Tibial nerve (tissue), 4 donors: ENCODE measurements at regions not wholly inside any gene's neighbourhood (a gene's known extent, or its start where the extent isn't known, plus 50 kb on each side); places are given as distances from the start of the nearest gene placed in this dataset.

Experiments used
- EP300 ChIP-seq, 2 donors: sonication (generic); formaldehyde crosslinking; IDR thresholded peaks; one replicate each; pipeline ENCODE4 v1.6.1; 2017; ENCODE audit warnings: antibody characterized with exemption in 2 of 2, mild to moderate bottlenecking in 1 of 2
- POLR2A ChIP-seq, 2 donors: fragments of 450-650 bp; IDR thresholded peaks; one replicate each; pipeline ENCODE4 v1.6.1; 2017; ENCODE audit warnings: antibody characterized with exemption in 2 of 2, mild to moderate bottlenecking in 2 of 2, moderate library complexity in 2 of 2
- TF ChIP-seq, protein P1 (sequence below), 5 experiments: fragments of 200-600 bp in 3 of 5; fragments of 450-650 bp in 2 of 5; sonication (generic) in 3 of 5; IDR thresholded peaks; one replicate each; pipeline ENCODE4 v1.5.1; 2016 to 2019; ENCODE audit warnings: antibody characterized with exemption in 5 of 5, mild to moderate bottlenecking in 3 of 5, moderate library complexity in 2 of 5

- TF ChIP-seq, protein P1, sequence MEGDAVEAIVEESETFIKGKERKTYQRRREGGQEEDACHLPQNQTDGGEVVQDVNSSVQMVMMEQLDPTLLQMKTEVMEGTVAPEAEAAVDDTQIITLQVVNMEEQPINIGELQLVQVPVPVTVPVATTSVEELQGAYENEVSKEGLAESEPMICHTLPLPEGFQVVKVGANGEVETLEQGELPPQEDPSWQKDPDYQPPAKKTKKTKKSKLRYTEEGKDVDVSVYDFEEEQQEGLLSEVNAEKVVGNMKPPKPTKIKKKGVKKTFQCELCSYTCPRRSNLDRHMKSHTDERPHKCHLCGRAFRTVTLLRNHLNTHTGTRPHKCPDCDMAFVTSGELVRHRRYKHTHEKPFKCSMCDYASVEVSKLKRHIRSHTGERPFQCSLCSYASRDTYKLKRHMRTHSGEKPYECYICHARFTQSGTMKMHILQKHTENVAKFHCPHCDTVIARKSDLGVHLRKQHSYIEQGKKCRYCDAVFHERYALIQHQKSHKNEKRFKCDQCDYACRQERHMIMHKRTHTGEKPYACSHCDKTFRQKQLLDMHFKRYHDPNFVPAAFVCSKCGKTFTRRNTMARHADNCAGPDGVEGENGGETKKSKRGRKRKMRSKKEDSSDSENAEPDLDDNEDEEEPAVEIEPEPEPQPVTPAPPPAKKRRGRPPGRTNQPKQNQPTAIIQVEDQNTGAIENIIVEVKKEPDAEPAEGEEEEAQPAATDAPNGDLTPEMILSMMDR (IDR thresholded peaks at IDR 0.05), result no peak
- TF ChIP-seq POLR2A (IDR thresholded peaks at IDR 0.05), result no peak
- no peak for TF ChIP-seq EP300 (IDR thresholded peaks at IDR 0.05)
Observed at GRCh38 chr3:109852283-109852682, 514.9 kb upstream of the DPPA4 start.
